ENCODE measurements at regions not wholly inside any gene's neighbourhood (a gene's known extent, or its start where the extent isn't known, plus 50 kb on each side); places are given as distances from the start of the nearest gene placed in this dataset.

GRCh38 chr22:49540913-49541692 lies 286.6 kb downstream of the BRD1 start:
- no peak for DNase-seq

DNA sequence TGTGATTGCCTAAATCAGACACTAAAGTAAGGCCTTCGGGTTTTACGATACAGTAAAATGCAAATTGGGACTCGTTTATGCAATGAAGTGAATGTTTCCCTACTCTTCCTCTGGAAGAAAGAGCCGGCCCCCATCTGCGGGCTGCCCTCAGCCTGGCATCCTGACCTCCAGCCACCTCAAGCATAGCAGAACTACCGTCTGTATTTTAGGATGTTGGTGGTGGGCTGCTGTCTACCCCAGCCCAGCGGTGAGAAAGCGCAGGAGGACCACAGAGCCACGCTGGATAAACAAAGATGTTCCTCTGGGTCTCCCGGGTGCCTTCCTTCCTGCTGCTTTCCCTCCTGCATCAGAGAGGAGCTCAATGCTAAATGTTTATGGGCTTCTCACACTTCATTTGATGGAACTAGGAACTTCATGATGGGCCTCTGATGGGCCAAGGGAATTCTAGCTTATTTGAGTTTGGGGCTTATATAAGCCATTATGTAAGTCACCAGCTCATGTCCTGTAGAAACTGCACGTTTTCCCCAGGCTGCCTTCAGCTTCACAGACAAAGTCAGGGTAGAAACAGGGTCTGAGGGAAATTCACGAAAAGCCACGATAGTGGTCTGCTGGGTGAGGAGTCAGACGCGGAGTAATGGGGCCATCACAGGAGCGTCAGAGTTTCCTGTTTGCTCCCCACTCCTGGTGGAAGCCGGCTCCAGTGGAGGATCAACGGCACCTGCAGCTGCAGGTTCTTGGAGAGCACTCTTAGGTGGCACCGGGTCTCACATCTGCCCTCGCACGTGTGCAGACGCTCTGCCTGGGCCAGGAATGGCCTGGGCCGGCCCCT lies 287.4 kb downstream of the BRD1 start:
- no peak for DNase-seq

- no peak for DNase-seq
Observed at GRCh38 chr22:49538006-49538405, 289.7 kb downstream of the BRD1 start.

- DNase-seq = no peak
Observed at GRCh38 chr22:49536571-49537131, 291.0 kb downstream of the BRD1 start.

GRCh38 chr22:49535527-49536125 lies 292.0 kb downstream of the BRD1 start:
- DNase-seq = no peak

- DNase-seq = no peak
Observed at GRCh38 chr22:49535126-49535525, 292.5 kb downstream of the BRD1 start.

DNA sequence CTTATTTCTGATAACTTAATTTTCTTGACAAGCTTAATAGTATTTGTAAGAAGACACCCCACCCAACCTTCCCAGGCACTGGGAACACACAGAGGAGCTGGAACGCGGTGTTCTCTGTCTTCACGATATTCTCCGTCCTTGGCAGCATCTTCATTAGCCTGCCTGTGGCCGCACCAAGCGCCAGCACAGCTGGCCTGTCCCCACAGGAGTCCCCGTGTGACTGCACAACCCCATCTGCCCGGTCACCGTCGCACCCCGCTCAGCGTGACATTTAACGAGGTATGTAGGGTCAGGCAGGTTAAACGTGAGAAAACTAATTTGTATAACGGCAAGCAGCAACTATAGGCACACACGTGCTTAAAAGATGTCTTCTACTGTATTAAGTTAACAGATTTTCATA lies 293.3 kb downstream of the BRD1 start:
- no peak for DNase-seq

DNA sequence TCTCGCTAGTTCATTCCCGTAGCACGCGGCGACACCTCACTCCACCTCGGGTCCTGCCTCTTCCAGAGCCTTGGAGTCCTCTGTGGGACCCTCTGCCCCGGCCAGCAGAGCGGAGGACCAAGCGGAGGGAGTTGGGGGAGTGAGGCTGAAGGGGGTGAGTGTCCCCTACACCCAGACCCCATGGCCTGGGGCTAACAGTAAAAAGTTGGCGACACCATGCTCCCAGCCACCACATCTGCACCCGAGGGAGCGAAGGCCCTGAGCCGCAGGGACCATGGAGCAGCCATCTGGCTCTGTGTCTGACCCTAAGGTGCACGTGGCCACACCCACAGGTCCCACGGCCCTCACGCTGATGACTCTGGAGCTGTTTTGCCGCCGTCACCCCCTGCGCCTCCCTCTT lies 293.8 kb downstream of the BRD1 start:
- DNase-seq = no peak

DNA sequence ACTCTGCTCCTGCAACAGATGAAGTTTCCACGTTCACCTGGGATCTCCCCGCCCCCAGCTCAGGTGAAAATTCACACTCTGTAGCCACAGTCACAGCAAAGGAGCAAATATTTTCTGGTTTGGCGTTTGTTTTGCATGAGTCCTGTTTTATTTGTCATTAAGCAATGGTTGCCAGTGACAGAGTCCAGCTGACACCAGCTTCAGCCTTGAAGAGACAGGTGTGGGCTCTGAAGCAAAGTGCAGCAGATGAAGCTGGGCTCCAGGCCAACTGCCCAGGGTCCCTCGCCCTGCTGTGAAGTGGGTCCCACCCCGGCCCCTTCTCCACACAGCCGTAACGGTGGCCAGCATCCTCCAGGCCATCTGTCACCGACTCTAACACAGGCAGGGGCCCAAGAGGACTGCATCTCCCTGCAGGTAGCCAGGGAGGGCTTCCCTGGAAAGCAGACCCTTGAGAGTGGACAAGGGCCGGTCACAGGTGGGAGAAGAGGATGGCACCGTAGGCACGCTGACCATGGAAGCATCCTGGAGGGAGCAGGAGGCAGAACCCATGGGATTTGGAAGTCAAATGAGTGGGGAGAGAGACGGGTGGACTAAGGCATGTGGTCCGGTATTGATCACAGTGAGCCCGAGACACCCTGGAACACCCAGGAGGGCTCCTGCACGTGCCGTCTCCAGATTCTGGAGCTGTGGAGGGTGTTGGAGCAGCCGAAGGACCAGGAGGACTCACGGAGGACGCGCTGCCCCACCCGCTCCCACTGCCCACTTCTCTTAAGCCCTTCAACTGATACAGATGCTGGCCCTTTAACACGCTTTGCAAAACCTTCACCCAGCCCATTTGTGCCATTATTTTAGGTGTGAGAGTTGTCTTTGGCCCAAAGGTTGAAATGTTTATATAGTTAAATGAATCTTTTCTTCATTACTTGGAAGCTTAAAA lies 294.5 kb downstream of the BRD1 start:
- DNase-seq = no peak

- DNase-seq = no peak
Observed at GRCh38 chr22:49531368-49531791, 296.3 kb downstream of the BRD1 start.

GRCh38 chr22:49530671-49531367 lies 296.9 kb downstream of the BRD1 start:
- no peak for DNase-seq

- DNase-seq = no peak
Observed at GRCh38 chr22:49528420-49528720, 299.3 kb downstream of the BRD1 start.

- no peak for DNase-seq
Observed at GRCh38 chr22:49527611-49528419, 299.9 kb downstream of the BRD1 start.

GRCh38 chr22:49525801-49526535 lies 301.7 kb downstream of the BRD1 start:
- no peak for DNase-seq

GRCh38 chr22:49525360-49525759 lies 302.3 kb downstream of the BRD1 start:
- no peak for DNase-seq

- DNase-seq = no peak
Observed at GRCh38 chr22:49524362-49524761, 303.3 kb downstream of the BRD1 start.

- no peak for DNase-seq
Observed at GRCh38 chr22:49523374-49524008, 304.2 kb downstream of the BRD1 start.

GRCh38 chr22:49522582-49523373 lies 304.9 kb downstream of the BRD1 start:
- DNase-seq = no peak

DNA sequence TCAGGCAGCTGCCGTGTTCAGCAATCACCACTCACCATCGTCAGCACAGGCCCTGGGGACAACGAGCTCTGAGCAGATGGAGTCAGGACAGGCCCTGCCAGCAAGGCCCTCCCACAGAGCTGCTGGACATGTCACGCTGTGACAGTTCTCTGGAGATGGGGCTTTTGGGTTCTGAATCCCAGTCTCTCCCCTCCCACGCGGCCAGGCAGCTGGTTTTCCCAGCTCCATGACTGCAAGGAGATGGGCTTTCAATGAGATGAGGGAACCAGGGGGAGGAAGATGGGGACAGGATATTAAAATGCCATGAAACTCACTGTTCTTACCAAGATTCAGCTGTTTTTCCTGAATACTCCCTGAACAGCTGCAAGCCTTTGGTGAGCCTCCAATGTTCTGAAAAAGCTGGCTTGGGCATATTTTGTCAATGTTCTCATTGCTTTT lies 305.9 kb downstream of the BRD1 start:
- DNase-seq = no peak

Measured in amniotic stem cell (primary cell).